NCI-H187 treated with DMSO at 0.1 percent for 48 hours (cell line): ENCODE measurements at regions not wholly inside any gene's neighbourhood (a gene's known extent, or its start where the extent isn't known, plus 50 kb on each side); places are given as distances from the start of the nearest gene placed in this dataset.

ENCODE experiments used
- DNase-seq: peaks from one replicate; lab custom pipeline; 2025; lab: John Stamatoyannopoulos, UW

DNA sequence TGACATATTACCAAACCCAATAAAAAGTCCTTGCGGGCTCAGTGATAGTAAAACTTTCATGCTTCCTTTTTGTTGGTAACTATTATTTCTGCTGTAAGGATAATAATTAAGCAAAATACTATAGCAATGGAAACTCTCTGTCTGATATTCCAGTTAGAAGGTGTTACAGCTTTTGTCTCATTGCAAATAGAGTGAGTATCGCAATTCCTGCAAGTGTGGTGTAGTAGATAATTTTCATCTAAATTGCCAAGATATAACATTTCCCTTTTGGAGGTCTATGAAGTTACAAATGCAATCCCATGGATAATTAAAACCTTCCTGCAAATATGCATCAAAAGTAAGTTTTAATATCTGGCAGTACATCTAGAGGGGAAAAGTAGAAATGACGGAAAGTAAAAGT, 88.7 kb upstream of the CD93 start:
- DNase-seq, result no peak

DNA sequence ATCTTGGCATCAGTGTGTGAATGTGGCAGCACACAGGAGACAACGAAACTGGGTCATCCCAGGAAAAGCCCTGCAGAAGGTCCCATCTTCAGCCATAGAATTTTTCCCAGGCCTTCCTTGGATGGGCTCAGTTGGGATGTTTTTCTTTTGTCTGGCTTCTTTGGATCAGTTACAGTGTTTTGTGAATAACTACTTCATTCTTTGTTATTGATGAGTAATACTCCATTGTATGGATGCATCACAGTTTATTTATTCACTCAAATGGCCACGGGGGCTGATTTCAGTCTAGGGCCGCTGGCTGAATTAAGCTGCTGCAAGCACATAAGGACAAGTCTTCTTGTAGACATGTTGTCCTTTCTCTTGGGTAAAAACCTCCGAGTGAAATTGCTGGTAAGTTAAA, 81.3 kb upstream of the CD93 start:
- no peak for DNase-seq

DNA sequence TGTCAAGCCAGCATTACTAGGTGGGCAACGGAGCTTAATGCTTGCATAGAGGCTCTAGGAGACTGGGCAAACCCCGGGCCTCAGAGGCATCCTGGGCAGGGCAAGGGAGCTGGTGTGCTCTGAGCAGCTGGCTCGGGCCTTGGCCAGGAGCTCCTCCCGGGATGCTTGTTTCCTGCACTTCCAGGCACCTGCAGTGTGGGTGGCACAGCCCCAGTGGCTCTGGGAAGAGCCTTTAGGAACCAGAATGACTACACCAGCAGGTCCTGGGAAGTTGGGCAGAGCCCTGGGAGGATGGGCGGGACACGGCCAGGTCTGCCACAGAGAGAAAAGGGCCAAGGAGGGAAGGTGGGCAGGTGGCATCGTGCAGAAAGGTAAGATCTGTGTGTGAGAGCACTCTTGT, 80.4 kb upstream of the CD93 start:
- no peak for DNase-seq

DNA sequence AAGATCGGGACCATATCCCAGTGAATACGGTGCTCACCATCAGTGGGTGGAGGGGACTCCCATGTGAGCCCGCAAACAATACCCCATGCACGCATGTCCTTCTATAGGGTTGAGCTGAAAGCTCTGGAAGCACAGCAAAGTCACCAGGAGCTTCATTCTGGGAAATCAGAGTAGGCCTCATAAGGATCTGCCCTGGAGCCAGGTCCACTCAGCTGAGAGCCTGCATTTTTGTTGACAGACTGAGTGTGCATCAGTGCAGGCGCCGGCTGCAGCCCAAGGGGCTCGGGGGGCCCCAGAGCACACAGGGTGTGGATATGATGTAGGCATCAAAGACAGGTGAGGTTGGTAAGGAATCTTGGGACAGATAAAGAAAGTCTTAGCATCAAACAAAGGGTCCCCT, 79.8 kb upstream of the CD93 start:
- no peak for DNase-seq

DNA sequence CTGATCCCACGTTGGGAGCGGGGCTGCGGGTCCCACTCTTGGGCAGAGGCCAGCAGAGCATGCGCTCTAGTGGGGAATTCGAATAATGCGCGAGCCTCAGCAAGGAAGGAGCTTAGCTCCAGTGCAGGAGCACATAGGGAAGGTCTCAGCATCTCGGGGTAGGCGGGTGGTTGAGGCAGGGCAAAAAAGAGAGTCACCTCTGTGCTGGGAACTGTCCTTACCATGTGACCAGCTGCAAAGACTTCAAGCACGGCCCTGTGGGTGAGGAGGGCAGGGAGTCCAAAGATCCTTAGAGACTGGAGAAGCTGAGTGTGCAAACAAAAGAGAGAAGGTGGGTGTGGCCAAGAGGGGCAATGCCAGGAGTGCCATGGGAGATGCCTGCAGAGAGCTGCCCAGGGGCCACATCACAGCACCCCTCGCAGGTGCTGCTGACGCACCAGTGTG, 79.2 kb upstream of the CD93 start:
- DNase-seq, result no peak

DNA sequence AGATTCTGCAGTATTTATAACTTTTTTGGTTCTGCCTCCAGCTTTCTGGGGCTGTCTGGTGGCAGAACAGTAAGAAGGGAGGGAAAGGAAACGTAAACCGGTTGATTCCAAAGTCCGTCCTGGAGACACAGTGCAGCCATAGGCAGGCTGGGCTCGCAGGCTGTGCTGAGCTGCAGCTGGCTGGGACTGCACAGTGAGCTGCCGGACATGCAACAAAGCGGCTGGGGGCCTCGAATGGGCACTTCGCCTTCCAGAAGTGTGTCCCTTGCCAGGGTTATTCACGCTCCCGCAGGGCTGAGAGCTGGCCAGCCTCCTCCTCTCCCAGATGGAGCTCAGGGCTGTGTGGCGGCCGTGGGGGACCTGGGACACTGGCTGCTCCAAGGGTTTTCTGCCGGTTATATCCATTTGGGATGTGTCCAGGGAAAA, 78.1 kb upstream of the CD93 start:
- no peak for DNase-seq

DNA sequence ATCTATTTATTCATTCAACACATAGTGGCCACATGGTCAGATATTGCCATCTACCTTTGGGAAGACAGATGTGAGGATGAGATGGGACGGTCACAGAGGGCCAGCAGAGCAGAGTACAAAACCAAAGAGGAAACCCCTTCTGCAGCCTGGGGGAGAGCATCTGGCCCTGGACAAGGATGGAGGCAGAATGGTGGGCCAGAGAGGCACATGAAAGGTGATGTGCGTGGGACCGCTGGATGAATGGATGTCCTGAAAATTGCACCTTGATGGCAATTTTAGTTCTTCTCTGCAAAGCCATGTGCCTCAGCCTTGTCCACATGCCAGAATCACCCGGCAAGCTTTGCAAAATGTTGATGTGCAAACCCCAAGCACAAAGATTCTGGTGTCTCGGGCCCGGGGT, 77.4 kb upstream of the CD93 start:
- DNase-seq, result no peak

DNA sequence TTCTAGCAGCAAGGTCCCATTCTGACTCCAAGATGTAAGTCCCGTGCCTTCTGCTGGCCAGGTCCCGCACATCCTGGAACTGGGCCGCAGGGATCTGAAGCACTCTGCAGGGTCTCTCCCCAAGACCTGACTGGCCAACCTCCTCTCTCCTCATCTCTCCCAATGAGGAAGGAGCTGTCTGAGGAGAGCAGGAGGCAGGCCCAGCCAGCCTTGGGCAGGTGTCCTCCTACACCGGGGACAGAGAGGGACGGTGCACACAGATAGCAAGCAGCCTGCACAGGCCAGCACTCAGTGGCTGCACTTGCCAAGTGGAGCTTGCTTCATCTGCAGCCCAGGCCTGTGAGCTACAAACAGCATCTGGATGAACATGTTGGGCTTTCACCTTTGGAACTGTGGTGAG, 76.8 kb upstream of the CD93 start:
- no peak for DNase-seq

DNA sequence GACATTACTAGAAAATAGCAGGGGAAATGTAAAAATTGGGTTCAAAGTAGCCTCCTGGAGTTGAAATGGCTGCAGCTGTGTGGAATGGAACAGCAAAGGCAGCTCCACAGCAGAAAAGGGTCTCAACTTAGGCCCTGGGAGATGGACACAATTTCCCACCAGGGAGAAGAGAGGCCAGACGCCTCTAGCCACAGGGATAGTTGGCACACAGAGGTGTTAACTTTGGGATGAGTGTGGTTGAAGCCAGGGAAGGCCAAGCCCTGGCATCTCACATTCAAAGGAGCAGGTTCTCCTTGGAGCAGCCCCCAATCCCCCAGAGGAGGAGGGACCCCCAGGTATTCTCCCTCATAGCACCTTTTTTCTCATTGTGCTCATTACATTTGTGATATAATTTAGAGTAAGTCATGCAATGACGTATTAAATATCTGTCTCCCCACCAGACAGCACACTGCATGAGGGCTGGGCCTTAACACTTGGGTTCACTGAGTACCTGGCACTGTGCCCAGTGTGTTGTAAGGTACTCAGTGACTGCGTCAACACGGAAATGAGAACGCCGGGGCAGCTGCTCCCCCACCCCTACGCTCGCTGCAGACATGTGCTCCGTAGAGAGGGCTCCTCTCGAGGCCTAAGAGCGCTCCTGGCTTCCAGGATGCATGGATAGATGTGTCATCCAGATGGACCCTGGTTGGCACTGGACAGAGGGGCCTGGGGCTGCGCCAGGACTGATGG, 76.0 kb upstream of the CD93 start:
- DNase-seq, result peak; percentile 11

DNA sequence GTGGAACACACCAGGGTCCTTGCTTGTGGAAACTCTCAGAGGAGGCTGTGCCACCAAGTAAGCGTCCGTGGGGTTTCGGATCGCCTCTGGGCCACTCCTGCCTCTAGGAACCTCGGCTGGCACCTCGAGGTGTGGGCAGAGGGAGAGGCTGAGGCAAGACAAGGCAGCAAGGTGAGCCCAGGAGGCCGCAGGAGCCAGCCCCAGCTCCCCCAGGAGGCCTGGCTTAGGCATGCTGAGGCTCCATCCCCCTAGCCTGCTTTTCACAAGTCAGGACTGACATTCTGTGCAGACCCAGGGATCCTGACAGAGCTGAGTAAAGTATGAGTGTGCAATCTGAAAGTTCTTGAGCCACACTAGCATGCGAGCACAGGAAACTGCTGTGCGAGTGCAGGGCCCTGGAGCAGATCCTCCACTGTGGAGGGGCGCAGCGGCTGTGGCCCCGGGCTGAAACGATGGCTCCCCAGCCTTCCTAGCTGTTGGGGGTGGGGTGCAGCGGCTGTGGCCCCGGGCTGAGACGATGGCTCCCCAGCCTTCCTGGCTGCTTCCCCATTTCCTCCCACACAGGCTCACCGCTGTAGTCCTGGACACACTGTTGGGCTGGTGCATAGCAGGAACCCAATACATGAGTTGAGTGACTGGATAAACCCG, 75.2 kb upstream of the CD93 start:
- no peak for DNase-seq

DNA sequence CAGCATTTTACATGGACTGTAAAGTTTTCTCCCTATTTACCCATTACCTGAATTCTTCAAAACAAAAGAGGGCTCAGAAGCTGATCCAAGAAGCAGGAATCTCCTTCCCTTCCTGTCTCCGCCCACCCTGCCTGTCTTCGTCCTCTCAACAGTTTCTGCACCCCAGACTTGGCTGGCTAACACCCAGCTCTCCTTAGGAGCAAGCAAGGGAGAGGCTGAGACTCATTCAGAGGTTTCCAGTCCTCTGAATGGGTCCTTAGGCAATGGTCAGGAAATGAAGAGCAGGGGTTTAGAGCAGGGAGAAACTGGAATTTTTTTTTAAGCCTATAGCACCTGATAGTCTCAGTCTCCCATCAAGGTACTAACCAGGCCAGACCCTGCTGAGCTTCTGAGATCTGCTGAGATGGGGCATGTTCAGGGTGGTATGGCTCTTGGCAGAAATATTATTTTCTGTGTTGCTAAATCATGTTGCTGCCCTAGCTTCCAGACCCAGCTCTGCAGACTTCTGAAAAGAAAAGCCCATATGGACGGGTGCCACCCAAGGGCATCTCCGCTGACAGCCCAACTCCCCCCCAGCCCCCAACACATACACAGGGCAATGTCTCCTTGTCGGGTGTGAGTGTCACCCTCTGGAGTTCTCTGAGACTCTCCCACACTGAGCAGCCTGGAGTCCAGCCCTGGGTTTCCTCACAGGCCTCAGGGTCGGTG, 74.6 kb upstream of the CD93 start:
- no peak for DNase-seq

DNA sequence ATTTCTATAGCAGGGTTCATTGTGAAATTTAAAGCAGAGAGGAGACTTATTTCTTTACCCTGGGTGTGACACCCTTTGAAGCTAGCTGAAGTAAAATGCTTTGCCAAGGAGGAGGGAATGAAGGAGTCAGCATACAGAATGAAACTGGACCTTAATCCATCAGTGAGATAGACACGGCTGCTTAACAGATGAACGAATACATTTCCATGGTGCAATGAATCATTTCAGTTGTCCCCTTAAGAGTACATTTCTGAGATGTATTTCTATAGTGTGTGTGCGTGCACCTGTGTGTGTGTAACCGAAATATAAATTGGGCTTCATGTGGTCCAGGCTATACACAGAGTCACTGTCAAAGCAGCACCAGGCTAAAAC, 73.8 kb upstream of the CD93 start:
- DNase-seq, result no peak

DNA sequence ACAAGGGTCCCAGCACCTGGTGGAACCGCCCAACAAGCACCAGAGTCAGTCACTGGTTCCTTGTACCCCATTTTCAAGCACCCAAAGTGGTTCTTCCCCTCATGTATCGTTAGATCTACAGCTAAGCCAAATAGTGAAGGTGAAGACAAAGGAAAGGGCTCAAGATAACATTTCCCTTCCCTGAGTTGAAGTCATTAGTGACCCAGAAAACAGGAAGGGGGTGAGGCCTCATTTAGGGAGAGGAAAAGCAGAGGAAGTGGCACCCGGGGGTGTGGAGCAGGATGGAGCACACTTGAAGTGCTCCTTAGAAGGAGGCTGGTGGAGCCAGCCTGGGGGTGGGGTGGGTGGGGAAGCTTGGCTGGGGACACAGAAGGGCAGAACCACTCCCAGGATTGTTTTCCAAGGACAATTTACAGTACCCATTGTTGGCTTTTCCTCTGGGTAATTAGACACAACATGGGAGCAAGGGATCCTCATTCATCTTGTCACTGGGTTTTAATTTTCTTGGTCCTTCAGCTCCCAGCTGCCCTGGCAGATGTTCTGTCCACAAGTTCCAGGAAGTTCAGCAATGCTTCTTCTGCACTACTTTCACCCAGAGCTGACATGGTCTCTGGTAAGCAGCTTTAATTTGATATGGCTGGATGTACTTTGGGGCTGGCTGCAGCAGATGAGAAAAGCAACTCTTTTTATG, 73.3 kb upstream of the CD93 start:
- no peak for DNase-seq

DNA sequence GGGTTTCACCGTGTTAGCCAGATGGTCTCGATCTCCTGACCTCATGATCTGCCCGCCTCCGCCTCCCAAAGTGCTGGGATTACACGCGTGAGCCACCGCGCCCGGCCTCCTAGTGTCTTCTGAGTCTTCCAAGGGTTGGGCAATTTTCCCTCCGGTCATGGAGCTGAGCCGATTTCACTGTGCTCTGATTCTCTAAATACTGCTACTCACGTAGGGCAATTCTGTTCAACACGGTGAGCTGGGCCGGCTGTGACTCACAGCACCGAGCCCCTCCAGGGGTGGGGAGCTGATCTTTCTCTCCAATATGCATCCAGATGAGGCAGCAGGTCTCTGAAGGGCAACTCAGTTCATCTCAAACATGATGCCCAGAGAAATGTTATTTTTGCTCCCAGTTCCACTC, 71.6 kb upstream of the CD93 start:
- no peak for DNase-seq

DNA sequence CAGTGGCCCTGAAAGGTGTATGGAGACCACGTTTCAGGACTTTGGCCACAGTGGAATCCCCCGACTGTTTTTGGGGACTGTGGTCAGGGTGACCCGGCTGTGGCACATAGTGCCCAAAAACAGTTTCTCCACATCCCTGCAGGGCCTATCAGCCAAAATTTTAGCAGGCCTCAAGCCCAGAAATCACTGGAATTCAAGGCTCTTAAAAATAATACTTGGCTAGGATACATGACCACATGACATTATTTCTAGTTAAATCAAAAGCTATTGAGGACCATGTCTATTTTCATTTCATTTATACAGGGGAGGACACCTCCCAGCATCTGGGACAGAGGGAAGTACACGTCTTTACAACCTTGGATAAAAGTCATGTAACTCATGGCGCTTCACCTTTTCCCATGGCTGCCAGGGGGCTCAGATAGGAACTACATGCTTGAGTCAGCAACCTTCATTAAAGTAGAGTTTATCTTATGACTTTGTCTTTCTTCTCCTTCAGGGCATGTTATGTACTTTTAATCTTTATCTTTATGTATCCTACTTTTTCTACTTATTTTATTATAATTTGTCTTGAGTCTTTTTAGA, 70.8 kb upstream of the CD93 start:
- no peak for DNase-seq

DNA sequence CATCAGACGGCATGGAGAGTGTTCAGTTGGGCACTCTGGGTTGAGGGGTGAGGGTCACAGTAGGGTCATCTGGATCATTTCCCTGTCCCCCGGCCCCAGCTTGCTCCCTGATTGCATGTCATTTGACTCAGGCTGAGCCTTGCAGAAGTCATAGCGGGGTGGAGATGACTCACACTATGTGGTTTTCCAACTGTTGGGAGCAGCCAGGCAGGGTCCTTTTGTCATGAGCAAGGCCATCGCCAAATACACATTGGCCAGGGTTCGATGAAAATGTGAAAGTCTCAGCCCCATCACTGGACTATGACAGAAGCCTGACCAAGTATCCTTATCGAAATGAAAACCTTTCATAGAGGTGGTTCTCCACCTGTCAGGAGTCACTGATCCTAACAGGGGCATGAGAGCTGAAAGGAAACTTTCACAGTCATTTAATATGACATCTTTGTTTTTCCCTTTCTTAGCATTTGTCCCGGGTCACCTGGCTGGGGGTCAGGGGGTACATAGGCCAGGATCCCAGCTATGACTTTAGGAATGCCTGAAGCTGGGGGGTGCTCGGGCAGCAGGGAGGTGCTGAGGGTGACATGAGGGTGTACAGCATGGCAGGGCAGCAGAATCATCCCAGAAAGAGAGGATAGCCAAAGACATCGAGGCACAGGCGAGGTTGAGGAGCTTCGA, 70.2 kb upstream of the CD93 start:
- DNase-seq, result no peak

DNA sequence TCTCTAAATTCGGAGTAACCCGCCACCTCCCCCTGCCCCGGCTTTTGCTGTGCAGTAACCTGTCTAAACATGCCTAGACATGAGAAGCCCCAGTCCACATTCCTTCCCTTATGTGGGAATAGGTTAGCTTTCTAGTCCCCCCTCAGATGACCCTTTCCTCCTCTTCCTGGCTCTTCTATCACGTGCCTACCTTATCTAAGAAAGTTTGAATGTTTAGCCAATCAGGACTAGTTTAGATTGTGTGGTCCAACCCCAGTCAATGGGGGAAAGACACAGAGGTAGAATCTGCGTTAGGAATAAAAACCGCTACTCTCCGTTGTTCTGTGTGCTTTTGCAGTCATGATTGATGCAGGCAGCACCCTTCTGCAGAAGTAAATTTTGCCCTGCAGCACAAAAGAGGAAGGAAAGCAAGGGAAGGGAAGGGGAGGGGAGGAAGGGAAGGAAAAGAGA, 69.0 kb upstream of the CD93 start:
- DNase-seq, result no peak

DNA sequence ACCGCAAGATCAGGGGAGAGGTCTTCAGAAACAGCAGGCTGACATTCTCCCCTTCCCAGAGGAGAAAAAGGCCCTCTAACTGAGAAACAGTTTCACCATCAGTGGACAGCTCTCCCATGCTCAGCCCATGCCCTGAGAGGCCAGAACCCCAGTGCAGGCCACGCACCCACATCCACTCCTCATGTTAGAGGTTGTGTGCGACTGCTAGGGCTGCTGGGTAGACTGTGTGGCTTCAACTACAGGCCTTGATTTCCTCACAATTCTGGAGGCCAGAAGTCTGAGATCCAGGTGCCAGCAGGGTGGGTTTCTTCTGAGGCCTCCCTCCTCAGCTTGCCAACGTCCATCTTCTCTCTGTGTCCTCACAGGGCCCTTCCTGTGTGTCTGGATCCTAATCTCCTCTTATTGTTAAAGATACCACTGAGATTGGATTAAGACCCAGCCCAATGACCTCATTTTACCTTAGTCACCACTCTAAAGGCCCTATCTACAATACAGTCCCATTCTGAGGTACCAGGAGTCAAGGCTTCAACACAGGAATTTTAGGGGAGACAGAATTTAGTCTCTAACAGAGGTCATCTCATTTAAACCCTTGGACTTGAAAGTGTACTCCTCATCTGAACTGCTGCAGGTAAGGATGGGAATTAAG, 67.7 kb upstream of the CD93 start:
- DNase-seq, result no peak

DNA sequence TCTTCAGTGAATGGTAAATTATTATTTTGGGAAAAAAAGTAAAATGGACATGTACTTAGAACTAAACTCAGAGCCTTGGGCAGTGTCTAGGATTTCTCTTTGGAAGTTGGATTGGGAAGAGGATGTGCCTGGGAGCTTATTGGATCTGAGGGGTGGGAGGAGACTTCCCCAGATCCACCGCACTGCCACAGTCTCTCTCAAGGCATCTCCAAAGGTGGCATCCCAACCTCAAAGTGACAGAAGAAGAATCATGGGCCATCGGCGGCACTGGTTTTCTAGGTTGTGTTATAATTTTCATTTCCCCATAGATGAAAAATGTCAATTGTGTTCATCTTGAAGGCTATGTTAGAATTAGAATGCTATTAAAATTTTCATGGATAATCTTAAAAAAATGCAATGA, 66.8 kb upstream of the CD93 start:
- DNase-seq, result no peak

DNA sequence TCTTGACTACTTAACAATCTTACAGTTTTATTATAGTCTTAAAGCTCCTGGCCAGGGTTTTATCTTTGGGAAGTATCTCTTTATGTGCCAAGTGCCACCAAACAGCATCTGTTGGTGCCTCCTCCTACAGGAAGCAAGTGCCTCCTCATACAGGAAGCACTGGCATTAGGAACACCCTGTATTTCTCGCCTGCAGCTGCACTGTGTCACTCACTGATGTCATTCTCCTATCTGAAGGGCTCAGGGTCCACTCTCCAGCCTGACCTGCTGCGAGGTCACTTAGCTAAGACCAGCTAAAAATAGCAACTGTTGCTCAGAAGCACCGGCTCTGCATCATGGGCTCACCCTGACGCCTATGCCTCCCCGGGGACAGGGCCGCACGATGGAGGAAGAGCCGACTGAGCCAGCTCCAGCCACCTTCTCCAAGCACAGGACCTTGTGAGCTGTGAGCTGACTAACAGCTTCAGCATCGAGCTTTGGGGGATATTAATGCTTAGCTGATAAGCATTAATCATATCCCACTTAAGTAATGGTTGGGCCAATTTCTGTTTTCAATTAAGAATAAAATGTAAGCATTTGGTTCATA, 66.3 kb upstream of the CD93 start:
- DNase-seq, result no peak

DNA sequence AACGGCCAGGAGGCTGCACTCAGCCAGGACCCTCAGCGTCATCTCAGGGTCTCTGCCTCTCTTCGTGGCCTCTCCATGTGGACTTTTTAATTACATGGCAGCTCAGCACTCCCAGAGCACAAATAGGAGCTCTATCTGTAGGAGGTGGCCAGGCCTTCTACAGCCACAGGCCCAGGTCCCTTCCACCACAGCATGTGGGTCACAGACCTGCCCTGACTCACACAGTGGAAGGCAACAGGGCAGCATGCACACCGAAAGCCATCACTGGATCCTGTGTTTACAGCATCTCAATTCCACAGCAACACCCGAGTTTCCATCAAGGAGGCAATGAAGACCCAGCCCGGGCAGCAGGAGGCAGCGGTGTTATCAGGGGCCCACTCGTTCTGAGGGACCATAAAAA, 65.8 kb upstream of the CD93 start:
- no peak for DNase-seq
